Neural progenitor cell (in vitro differentiated cells): ENCODE measurements at regions not wholly inside any gene's neighbourhood (a gene's known extent, or its start where the extent isn't known, plus 50 kb on each side); places are given as distances from the start of the nearest gene placed in this dataset.

Experiments
- DNase-seq: peaks from one replicate; pipeline ENCODE4 v3.0.0-alpha.2; 2016; ENCODE audit warnings: low spot score
- H2AFZ ChIP-seq: fragments of 200-600 bp; sonication (generic); replicated peaks from 2 replicates; pipeline ENCODE4 v1.6.1; 2016; ENCODE audit warnings: antibody characterized with exemption
- H3F3A ChIP-seq: fragments of 200-600 bp; sonication (generic); 2 replicates; pipeline ENCODE4 v1.6.1; 2016; ENCODE audit warnings: antibody characterized with exemption, low read depth
- H3K27ac ChIP-seq: fragments of 200-600 bp; sonication (generic); 2 replicates; pipeline ENCODE4 v1.5.1; 2016; ENCODE audit warnings: mild to moderate bottlenecking
- H3K27me3 ChIP-seq: fragments of 200-600 bp; sonication (generic); 2 replicates; pipeline ENCODE4 v1.6.1; 2016; ENCODE audit warnings: mild to moderate bottlenecking, moderate library complexity
- H3K36me3 ChIP-seq: fragments of 200-600 bp; sonication (generic); 2 replicates; pipeline ENCODE4 v1.5.1; 2016
- H3K4me1 ChIP-seq: fragments of 200-600 bp; sonication (generic); 2 replicates; pipeline ENCODE4 v1.6.1; 2016; ENCODE audit warnings: mixed run types
- H3K4me2 ChIP-seq: fragments of 200-600 bp; sonication (generic); 2 replicates; pipeline ENCODE4 v1.6.1; 2016
- H3K4me3 ChIP-seq: fragments of 200-600 bp; sonication (generic); 2 replicates; pipeline ENCODE4 v1.5.1; 2016
- H3K79me2 ChIP-seq: fragments of 200-600 bp; sonication (generic); 2 replicates; pipeline ENCODE4 v1.6.1; 2016; ENCODE audit warnings: low read depth
- H3K9ac ChIP-seq: fragments of 200-600 bp; sonication (generic); 2 replicates; pipeline ENCODE4 v1.6.1; 2016
- H3K9me3 ChIP-seq: fragments of 200-600 bp; sonication (generic); 2 replicates; pipeline ENCODE4 v1.5.1; 2016; ENCODE audit warnings: low read depth
- H4K20me1 ChIP-seq: fragments of 200-600 bp; sonication (generic); 2 replicates; pipeline ENCODE4 v1.6.1; 2016; ENCODE audit warnings: low read depth
- H3K27ac Mint-ChIP-seq: 3 replicates; pipeline ENCODE4 v1.8.0; 2021; ENCODE audit warnings: mixed read lengths
- H3K27me3 Mint-ChIP-seq: 2 replicates; pipeline ENCODE4 v1.8.0; 2022; ENCODE audit warnings: low read depth, mild to moderate bottlenecking, inconsistent platforms, moderate library complexity, mixed read lengths; ENCODE audit not compliant: insufficient read depth
- H3K36me3 Mint-ChIP-seq: 3 replicates; pipeline ENCODE4 v1.8.0; 2021; ENCODE audit warnings: mixed read lengths
- H3K4me1 Mint-ChIP-seq: 3 replicates; pipeline ENCODE4 v1.8.0; 2021; ENCODE audit warnings: mixed read lengths
- H3K4me3 Mint-ChIP-seq: 3 replicates; pipeline ENCODE4 v1.8.0; 2021; ENCODE audit warnings: mild to moderate bottlenecking, moderate library complexity, mixed read lengths
- H3K9me3 Mint-ChIP-seq: 3 replicates; pipeline ENCODE4 v1.8.0; 2020; ENCODE audit warnings: mixed read lengths
- EZH2 ChIP-seq: fragments of 200-600 bp; sonication (generic); IDR thresholded peaks from 2 replicates; pipeline ENCODE4 v1.6.1; 2017; ENCODE audit warnings: antibody characterized with exemption, mild to moderate bottlenecking, moderate library complexity
- EZH2phosphoT487 ChIP-seq: fragments of 200-600 bp; sonication (generic); IDR thresholded peaks from 2 replicates; pipeline ENCODE4 v1.6.1; 2017; ENCODE audit warnings: antibody characterized with exemption
- TF ChIP-seq, protein P1 (sequence below): fragments of 200-600 bp; sonication (generic); IDR thresholded peaks from 2 replicates; pipeline ENCODE4 v1.5.1; 2017; ENCODE audit warnings: antibody characterized with exemption, mild to moderate bottlenecking

DNA sequence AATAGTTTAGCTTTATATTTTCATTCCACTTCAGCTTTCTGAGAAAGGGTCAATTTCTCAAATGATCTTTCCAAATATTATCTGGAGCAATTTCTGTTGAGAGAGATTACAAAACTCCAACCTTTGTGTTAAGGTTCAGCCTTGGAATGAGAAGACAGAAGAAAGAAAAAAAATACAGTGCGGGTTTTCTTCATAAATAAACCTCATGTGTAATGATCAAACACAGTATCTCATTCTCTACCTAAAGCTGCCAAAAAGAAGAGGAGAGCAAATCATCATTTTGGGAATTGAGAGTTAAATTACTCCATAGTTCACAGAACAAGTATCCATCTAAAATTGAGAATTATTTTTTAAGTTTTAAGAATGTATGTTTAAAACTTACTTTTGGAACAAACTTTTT, 420.5 kb downstream of the KLF5 start:
- Histone ChIP-seq H3K9ac (no peak overlapping the region), H3F3A (no peaks in the 10 kb centered on the region), H3K36me3 (no peaks in the 10 kb centered on the region), H3K9me3 (no peaks in the 10 kb centered on the region), H3K27ac (no peak overlapping the region), H3K4me1 (no peaks in the 10 kb centered on the region), H3K4me2 (no peak overlapping the region), H2AFZ (no peak overlapping the region), H3K27me3 (no peaks in the 10 kb centered on the region), H3K4me3 (no peak overlapping the region), H4K20me1 (no peaks in the 10 kb centered on the region), H3K79me2 (no peaks in the 10 kb centered on the region)
- no peak for DNase-seq
- Mint-ChIP-seq H3K4me1 (no peaks in the 10 kb centered on the region), H3K4me3 (no peak overlapping the region), H3K27me3 (no peaks in the 10 kb centered on the region), H3K9me3 (no peaks in the 10 kb centered on the region), H3K36me3 (no peaks in the 10 kb centered on the region), H3K27ac (no peak overlapping the region)
- TF ChIP-seq EZH2 = no peak
- TF ChIP-seq EZH2phosphoT487 = no peak
- TF ChIP-seq, protein P1, sequence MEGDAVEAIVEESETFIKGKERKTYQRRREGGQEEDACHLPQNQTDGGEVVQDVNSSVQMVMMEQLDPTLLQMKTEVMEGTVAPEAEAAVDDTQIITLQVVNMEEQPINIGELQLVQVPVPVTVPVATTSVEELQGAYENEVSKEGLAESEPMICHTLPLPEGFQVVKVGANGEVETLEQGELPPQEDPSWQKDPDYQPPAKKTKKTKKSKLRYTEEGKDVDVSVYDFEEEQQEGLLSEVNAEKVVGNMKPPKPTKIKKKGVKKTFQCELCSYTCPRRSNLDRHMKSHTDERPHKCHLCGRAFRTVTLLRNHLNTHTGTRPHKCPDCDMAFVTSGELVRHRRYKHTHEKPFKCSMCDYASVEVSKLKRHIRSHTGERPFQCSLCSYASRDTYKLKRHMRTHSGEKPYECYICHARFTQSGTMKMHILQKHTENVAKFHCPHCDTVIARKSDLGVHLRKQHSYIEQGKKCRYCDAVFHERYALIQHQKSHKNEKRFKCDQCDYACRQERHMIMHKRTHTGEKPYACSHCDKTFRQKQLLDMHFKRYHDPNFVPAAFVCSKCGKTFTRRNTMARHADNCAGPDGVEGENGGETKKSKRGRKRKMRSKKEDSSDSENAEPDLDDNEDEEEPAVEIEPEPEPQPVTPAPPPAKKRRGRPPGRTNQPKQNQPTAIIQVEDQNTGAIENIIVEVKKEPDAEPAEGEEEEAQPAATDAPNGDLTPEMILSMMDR = no peak

DNA sequence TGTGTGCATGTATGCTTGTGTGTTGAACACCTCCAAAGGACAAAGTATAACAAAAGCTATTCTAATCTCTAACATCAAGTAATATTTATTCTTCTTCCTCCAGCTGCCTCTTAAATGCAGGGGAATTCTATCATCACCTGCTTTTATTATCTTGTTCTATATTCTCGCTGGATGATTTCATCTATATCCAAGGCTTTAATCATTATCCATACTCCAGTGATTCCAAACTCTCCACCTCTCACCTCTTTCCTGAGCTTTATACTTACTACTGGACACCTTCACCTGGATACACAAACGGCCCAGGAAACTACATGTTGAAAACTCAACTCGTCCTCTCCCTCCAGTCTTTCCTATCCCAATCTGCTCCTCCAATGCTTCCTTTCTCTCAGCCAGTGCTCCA, 418.6 kb downstream of the KLF5 start:
- no peaks in the 10 kb centered on the region for H3K27me3 Mint-ChIP-seq
- Histone ChIP-seq H3K27me3 (no peaks in the 10 kb centered on the region), H2AFZ (no peak overlapping the region), H3K4me2 (no peak overlapping the region), H3K27ac (no peak overlapping the region), H3K36me3 (no peaks in the 10 kb centered on the region), H3F3A (no peaks in the 10 kb centered on the region), H3K79me2 (no peaks in the 10 kb centered on the region), H3K4me3 (no peak overlapping the region), H3K9me3 (no peaks in the 10 kb centered on the region), H3K9ac (no peak overlapping the region), H3K4me1 (no peaks in the 10 kb centered on the region), H4K20me1 (no peaks in the 10 kb centered on the region)
- no peak overlapping the region for H3K27ac Mint-ChIP-seq
- H3K4me3 Mint-ChIP-seq = no peak overlapping the region
- TF ChIP-seq EZH2 (no peak), EZH2phosphoT487 (no peak)
- TF ChIP-seq, protein P1 = no peak
- no peaks in the 10 kb centered on the region for H3K36me3 Mint-ChIP-seq
- no peaks in the 10 kb centered on the region for H3K4me1 Mint-ChIP-seq
- no peaks in the 10 kb centered on the region for H3K9me3 Mint-ChIP-seq
- no peak for DNase-seq

DNA sequence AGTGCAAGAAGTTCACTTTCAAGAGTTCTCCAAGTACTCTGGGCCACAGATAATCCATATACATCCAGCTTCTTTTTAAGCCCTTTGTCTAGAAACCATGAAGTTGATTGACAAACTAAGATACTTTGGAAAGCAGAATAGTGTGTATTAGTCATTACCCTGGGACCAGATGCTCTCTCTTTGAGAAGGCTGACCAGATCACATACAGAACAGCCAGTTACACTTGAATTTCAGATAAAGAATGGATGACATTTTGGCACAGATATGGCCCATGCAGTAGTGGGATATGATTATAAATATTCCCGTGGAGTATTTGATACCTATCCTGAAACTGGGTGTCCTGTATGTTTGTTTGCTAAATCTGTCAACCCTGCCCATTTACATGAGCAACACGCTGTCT, 414.2 kb downstream of the KLF5 start:
- Mint-ChIP-seq H3K4me1 (no peaks in the 10 kb centered on the region), H3K27me3 (no peaks in the 10 kb centered on the region), H3K4me3 (no peak overlapping the region), H3K36me3 (no peaks in the 10 kb centered on the region), H3K9me3 (peaks cover 4% of the 10 kb centered on the region), H3K27ac (no peak overlapping the region)
- Histone ChIP-seq H4K20me1 (no peaks in the 10 kb centered on the region), H3K27me3 (no peaks in the 10 kb centered on the region), H3F3A (no peaks in the 10 kb centered on the region), H3K9me3 (no peaks in the 10 kb centered on the region), H3K4me3 (no peak overlapping the region), H3K9ac (no peak overlapping the region), H3K27ac (no peak overlapping the region), H3K79me2 (no peaks in the 10 kb centered on the region), H3K4me2 (no peak overlapping the region), H3K36me3 (no peaks in the 10 kb centered on the region), H3K4me1 (no peaks in the 10 kb centered on the region), H2AFZ (no peak overlapping the region)
- DNase-seq = no peak
- TF ChIP-seq, protein P1 = no peak
- TF ChIP-seq EZH2phosphoT487 = no peak
- no peak for TF ChIP-seq EZH2

DNA sequence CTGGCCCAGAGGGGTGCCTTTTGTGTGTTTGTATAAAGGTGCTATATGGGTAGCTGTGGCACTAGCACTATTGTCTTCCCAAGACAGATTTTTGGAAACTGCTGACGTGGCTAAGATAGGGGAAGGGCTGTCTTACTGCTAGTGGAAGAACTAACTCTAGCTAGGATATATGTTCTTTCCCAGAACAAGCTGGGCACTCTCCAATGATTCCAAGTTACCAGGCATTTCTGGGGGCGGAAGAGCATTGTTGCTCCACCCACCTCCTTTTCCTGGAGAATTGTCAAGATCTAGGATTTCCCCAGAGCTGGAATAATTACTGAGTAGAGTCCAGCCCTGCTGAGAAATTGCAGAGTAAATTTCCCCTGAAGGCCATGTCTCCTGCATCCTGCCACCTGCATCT, 408.3 kb downstream of the KLF5 start:
- Mint-ChIP-seq H3K4me3 (no peak overlapping the region), H3K27me3 (no peaks in the 10 kb centered on the region), H3K9me3 (peaks cover 4% of the 10 kb centered on the region), H3K36me3 (no peaks in the 10 kb centered on the region), H3K4me1 (no peaks in the 10 kb centered on the region), H3K27ac (no peak overlapping the region)
- no peaks in the 10 kb centered on the region for H3K4me1 ChIP-seq
- H3K27me3 ChIP-seq = no peaks in the 10 kb centered on the region
- TF ChIP-seq EZH2phosphoT487 (no peak), EZH2 (no peak)
- TF ChIP-seq, protein P1 = no peak
- H3F3A ChIP-seq = no peaks in the 10 kb centered on the region
- H2AFZ ChIP-seq = no peak overlapping the region
- H3K79me2 ChIP-seq = no peaks in the 10 kb centered on the region
- H4K20me1 ChIP-seq = no peaks in the 10 kb centered on the region
- H3K36me3 ChIP-seq = no peaks in the 10 kb centered on the region
- no peak overlapping the region for H3K9ac ChIP-seq
- H3K9me3 ChIP-seq = no peaks in the 10 kb centered on the region
- no peak overlapping the region for H3K4me3 ChIP-seq
- no peak overlapping the region for H3K27ac ChIP-seq
- H3K4me2 ChIP-seq = no peak overlapping the region
- no peak for DNase-seq
